Psoas muscle (tissue), 7 donors: ENCODE measurements at regions not wholly inside any gene's neighbourhood (a gene's known extent, or its start where the extent isn't known, plus 50 kb on each side); places are given as distances from the start of the nearest gene placed in this dataset.

Source experiments
- ATAC-seq, 4 donors: fragments of 200-7000 bp; cut with Tn5 transposase; one replicate each; pipeline ENCODE4 v1.9.1; 2020; ENCODE audit warnings: moderate library complexity in 3 of 4, mild to moderate bottlenecking in 2 of 4
- DNase-seq, 2 donors: peaks; one replicate each; pipeline ENCODE4 v3.0.0-alpha.2; 2020
- H3K27ac ChIP-seq: fragments of 200-600 bp; one replicate; pipeline ENCODE4 v1.8.0; 2022
- H3K27me3 ChIP-seq, 3 donors: fragments of 200-600 bp in 1 of 3; one replicate each; pipeline versions ENCODE4 v1.6.1 to v1.8.0; 2013 to 2022; ENCODE audit warnings: low read length in 2 of 3, mild to moderate bottlenecking in 2 of 3, moderate library complexity in 1 of 3; ENCODE audit not compliant: insufficient read depth in 3 of 3
- H3K36me3 ChIP-seq, 2 donors: fragments of 200-600 bp in 1 of 2; one replicate each; pipeline versions ENCODE4 v1.6.1 to v1.8.0; 2013 to 2022; ENCODE audit warnings: low read depth in 1 of 2, mild to moderate bottlenecking in 1 of 2, moderate library complexity in 1 of 2; ENCODE audit not compliant: insufficient read depth in 1 of 2
- H3K4me1 ChIP-seq: fragments of 200-600 bp; one replicate; pipeline ENCODE4 v1.8.0; 2022
- H3K4me3 ChIP-seq: fragments of 200-600 bp; one replicate; pipeline ENCODE4 v1.8.0; 2022; ENCODE audit warnings: mild to moderate bottlenecking
- H3K9me3 ChIP-seq: fragments of 200-600 bp; one replicate; pipeline ENCODE4 v1.8.0; 2022
- CTCF ChIP-seq: fragments of 200-600 bp; IDR thresholded peaks from one replicate; pipeline ENCODE4 v1.8.0; 2022; ENCODE audit warnings: antibody characterized with exemption
- whole genome bisulfite sequencing, 3 donors: extraction: QIAGEN DNeasy Blood & Tissue Kit; methylation state at CpG; one replicate each; pipeline versions ENCODE4 v1.1.6 to v1.1.7; 2013; 5-methylcytosine and 5-hydroxymethylcytosine counted together
- intact Hi-C, 2 donors: fragments of 100-400 bp; cut with DNase I; formaldehyde crosslinking; loops; one replicate each; pipeline versions ENCODE4 v1.11.0 to v1.14.2; 2022
- donor health status: healthy with polysubstance abuse.
- donor health status: DM: no; HTN: no; CAD: no; lungs with moderate emphysema.
- donor health status: Bipolar disorder and iron deficiency.
- donor health status: healthy.
- donor health status: DM: yes; HTN: yes; CAD: no.
- donor health status: DM: no; HTN: no; CAD: no.
- donor health status: DM: yes; HTN: yes; CAD: no.

GRCh38 chrX:128599632-128600031 is 547.4 kb upstream of the ACTRT1 start:
- Histone ChIP-seq H3K36me3 (no peaks in the 10 kb centered on the region), H3K27ac (no peak overlapping the region), H3K9me3 (no peaks in the 10 kb centered on the region), H3K27me3 (no peaks in the 10 kb centered on the region), H3K4me3 (no peak overlapping the region), H3K4me1 (no peaks in the 10 kb centered on the region)
- no peak for ATAC-seq
- WGBS, 3 donors: 45 to 88% (median 80%) methylated on average over 1 of the region's 1 CpG
- TF ChIP-seq CTCF: no peak
- DNase-seq: no peak
- intact Hi-C loops: no loop called here

- no peak for ATAC-seq
- DNase-seq: no peak
- Histone ChIP-seq H3K4me3 (no peak overlapping the region), H3K27me3 (no peaks in the 10 kb centered on the region), H3K9me3 (no peaks in the 10 kb centered on the region), H3K36me3 (no peaks in the 10 kb centered on the region), H3K4me1 (no peaks in the 10 kb centered on the region), H3K27ac (no peak overlapping the region)
- 75 to 82% (median 80%) methylated on average over 6 of the region's 6 CpGs for WGBS, 3 donors
- TF ChIP-seq CTCF: no peak
- intact Hi-C loops: no loop called here
These were observed 529.8 kb upstream of the ACTRT1 start for GRCh38 chrX:128582036-128582435.

GRCh38 chrX:128581615-128582014 is 529.4 kb upstream of the ACTRT1 start:
- no peaks in the 10 kb centered on the region for H3K27me3 ChIP-seq
- intact Hi-C loops: no loop called here
- H3K9me3 ChIP-seq: no peaks in the 10 kb centered on the region
- H3K36me3 ChIP-seq: no peaks in the 10 kb centered on the region
- ATAC-seq (no peak), DNase-seq (no peak)
- no peak overlapping the region for H3K27ac ChIP-seq
- TF ChIP-seq CTCF: no peak
- 67 to 84% (median 76%) methylated on average over 2 of the region's 2 CpGs for WGBS, 3 donors
- H3K4me1 ChIP-seq: no peaks in the 10 kb centered on the region
- no peak overlapping the region for H3K4me3 ChIP-seq

- TF ChIP-seq CTCF: no peak
- intact Hi-C loops: no loop called here
- 87 to 96% (median 93%) methylated on average over 5 of the region's 5 CpGs for WGBS, 3 donors
- no peak overlapping the region for H3K4me3 ChIP-seq
- no peaks in the 10 kb centered on the region for H3K36me3 ChIP-seq
- no peak overlapping the region for H3K27ac ChIP-seq
- no peak for ATAC-seq
- DNase-seq: no peak
- no peaks in the 10 kb centered on the region for H3K4me1 ChIP-seq
- H3K9me3 ChIP-seq: no peaks in the 10 kb centered on the region
- no peaks in the 10 kb centered on the region for H3K27me3 ChIP-seq
These were observed 490.9 kb upstream of the ACTRT1 start for GRCh38 chrX:128543114-128543513.

GRCh38 chrX:128518508-128518907 is 466.3 kb upstream of the ACTRT1 start:
- WGBS, 3 donors: 33 to 50% (median 39%) methylated on average over 3 of the region's 3 CpGs
- no peak for TF ChIP-seq CTCF
- no peaks in the 10 kb centered on the region for H3K36me3 ChIP-seq

More at GRCh38 chrX:128518508-128518907, 466.3 kb upstream of the ACTRT1 start:
- Histone ChIP-seq H3K4me1 (no peaks in the 10 kb centered on the region), H3K27ac (no peak overlapping the region), H3K9me3 (no peaks in the 10 kb centered on the region), H3K27me3 (no peaks in the 10 kb centered on the region), H3K4me3 (no peak overlapping the region)
- DNase-seq (no peak), ATAC-seq (no peak)
- intact Hi-C loops: no loop called here
